ENCODE measurements at regions not wholly inside any gene's neighbourhood (a gene's known extent, or its start where the extent isn't known, plus 50 kb on each side); places are given as distances from the start of the nearest gene placed in this dataset.
"Not testable (repeated sequence)": the region's sequence is repeated elsewhere in the genome, so short reads cannot be mapped to it uniquely, and the experiment has no call there.

GRCh38 chr7:65794671-65795391 is 78.0 kb upstream of the VKORC1L1 start:
- not testable (repeated sequence) for TF ChIP-seq CTCF (IDR thresholded peaks at IDR 0.05 in 4 of 5, conservative IDR thresholded peaks at IDR 0.05 in 1 of 5); POLR2A (IDR thresholded peaks at IDR 0.05)
